ENCODE measurements at regions not wholly inside any gene's neighbourhood (a gene's known extent, or its start where the extent isn't known, plus 50 kb on each side); places are given as distances from the start of the nearest gene placed in this dataset.

- no peak overlapping the region for H3K4me3 ChIP-seq (ENCODE audit: low read depth, low read length)
- TF ChIP-seq, protein P1, sequence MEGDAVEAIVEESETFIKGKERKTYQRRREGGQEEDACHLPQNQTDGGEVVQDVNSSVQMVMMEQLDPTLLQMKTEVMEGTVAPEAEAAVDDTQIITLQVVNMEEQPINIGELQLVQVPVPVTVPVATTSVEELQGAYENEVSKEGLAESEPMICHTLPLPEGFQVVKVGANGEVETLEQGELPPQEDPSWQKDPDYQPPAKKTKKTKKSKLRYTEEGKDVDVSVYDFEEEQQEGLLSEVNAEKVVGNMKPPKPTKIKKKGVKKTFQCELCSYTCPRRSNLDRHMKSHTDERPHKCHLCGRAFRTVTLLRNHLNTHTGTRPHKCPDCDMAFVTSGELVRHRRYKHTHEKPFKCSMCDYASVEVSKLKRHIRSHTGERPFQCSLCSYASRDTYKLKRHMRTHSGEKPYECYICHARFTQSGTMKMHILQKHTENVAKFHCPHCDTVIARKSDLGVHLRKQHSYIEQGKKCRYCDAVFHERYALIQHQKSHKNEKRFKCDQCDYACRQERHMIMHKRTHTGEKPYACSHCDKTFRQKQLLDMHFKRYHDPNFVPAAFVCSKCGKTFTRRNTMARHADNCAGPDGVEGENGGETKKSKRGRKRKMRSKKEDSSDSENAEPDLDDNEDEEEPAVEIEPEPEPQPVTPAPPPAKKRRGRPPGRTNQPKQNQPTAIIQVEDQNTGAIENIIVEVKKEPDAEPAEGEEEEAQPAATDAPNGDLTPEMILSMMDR (IDR thresholded peaks at IDR 0.05; ENCODE audit: low read depth, low read length), result no peak
- no peak for DNase-seq (ENCODE audit: low read depth, low spot score)
- in situ Hi-C loops (cut with HindIII; ENCODE audit: low sequenced_read_pairs), result no loop called here
Observed at GRCh38 chr20:20929341-20929740, 176.8 kb downstream of the LINC00237 start.

DNA sequence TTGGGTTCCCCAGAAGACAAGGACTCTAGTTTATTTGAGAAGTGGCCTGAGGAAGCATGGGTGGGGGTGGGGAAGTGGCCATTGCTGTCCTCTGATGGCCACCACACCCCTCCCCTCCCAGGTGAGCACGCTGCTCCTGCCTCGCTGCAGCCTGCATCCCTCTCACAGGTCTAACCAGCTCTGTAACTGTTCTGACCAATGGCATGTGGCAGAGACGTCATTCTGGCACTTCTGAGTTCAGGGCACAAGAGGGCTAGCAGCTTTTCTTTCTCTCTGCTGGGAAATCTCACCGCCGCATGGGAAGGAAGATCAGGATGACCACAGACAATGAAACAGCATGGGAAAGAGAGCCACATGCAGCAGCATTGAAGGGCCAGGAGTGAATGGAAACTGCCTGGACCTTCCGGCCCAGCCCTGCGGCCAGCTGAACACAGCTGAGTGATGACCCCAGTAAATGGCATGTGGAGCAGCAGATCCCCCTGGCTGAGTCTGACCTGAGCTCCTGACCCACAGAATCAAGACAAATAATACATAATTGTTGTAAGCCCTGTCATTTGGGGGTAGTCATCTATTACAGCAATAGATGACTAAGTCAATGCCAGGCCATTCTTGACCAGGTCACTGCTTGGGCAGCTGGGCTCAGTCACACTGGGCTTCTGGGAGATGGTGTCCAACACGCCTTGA, 179.8 kb downstream of the LINC00237 start:
- DNase-seq (ENCODE audit: low read depth, low spot score), result no peak
- TF ChIP-seq, protein P1 (IDR thresholded peaks at IDR 0.05; ENCODE audit: low read depth, low read length), result no peak
- no peak overlapping the region for H3K4me3 ChIP-seq (ENCODE audit: low read depth, low read length)
- in situ Hi-C loops (cut with HindIII; ENCODE audit: low sequenced_read_pairs), result no loop called here

- DNase-seq (ENCODE audit: low read depth, low spot score), result no peak
- H3K4me3 ChIP-seq (ENCODE audit: low read depth, low read length), result no peak overlapping the region
- in situ Hi-C loops (cut with HindIII; ENCODE audit: low sequenced_read_pairs), result no loop called here
- TF ChIP-seq, protein P1 (IDR thresholded peaks at IDR 0.05; ENCODE audit: low read depth, low read length), result no peak
Observed at GRCh38 chr20:20920433-20920832, 185.7 kb downstream of the LINC00237 start.

- TF ChIP-seq, protein P1 (IDR thresholded peaks at IDR 0.05; ENCODE audit: low read depth, low read length), result no peak
- H3K4me3 ChIP-seq (ENCODE audit: low read depth, low read length), result no peak overlapping the region
- in situ Hi-C loops (cut with HindIII; ENCODE audit: low sequenced_read_pairs), result no loop called here
- DNase-seq (ENCODE audit: low read depth, low spot score), result no peak
Observed at GRCh38 chr20:20915844-20916243, 190.3 kb downstream of the LINC00237 start.

- in situ Hi-C loops (cut with HindIII; ENCODE audit: low sequenced_read_pairs), result no loop called here
- DNase-seq (ENCODE audit: low read depth, low spot score), result no peak
- no peak overlapping the region for H3K4me3 ChIP-seq (ENCODE audit: low read depth, low read length)
- TF ChIP-seq, protein P1 (IDR thresholded peaks at IDR 0.05; ENCODE audit: low read depth, low read length), result no peak
Observed at GRCh38 chr20:20904501-20904831, 192.0 kb upstream of the RALGAPA2 start.

DNA sequence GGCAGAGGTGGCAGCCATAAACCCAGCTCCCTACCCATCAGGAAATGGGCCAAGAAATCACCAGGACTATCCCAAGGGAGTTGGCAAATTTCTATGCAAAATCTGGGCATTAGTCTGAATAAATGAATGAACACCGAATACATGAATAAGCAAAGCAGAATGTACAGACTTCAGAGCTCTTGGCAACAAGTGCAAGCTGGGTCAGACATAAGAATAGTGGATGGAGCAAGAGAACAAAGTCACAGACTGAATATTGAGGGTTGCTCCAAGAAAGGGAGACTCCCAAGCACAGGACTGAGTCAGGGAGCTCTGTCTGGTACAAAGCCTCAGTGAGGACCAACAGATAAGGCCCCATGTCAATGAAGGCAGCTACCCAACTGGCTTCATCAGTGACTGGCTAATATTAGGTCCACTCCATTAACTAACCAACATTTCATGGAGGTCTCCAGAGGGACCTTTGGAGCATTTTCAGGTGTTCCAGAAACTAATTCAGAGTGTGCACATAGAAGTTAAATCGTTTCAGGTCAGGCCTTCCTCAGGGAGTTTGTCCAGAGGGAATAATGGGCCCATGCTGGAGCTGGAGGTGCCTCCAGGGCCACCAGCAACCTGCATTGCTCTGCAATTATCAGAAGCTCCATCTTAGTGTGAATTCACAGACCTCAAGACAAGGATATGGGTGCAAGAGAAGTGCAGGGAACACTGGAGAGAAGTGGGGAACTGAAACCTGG, 191.5 kb upstream of the RALGAPA2 start:
- in situ Hi-C loops (cut with HindIII; ENCODE audit: low sequenced_read_pairs), result no loop called here
- TF ChIP-seq, protein P1 (IDR thresholded peaks at IDR 0.05; ENCODE audit: low read depth, low read length), result no peak
- DNase-seq (ENCODE audit: low read depth, low spot score), result no peak
- H3K4me3 ChIP-seq (ENCODE audit: low read depth, low read length), result no peak overlapping the region

Measured in astrocyte of the spinal cord (primary cell).